ENCODE measurements at regions not wholly inside any gene's neighbourhood (a gene's known extent, or its start where the extent isn't known, plus 50 kb on each side); places are given as distances from the start of the nearest gene placed in this dataset.

DNA sequence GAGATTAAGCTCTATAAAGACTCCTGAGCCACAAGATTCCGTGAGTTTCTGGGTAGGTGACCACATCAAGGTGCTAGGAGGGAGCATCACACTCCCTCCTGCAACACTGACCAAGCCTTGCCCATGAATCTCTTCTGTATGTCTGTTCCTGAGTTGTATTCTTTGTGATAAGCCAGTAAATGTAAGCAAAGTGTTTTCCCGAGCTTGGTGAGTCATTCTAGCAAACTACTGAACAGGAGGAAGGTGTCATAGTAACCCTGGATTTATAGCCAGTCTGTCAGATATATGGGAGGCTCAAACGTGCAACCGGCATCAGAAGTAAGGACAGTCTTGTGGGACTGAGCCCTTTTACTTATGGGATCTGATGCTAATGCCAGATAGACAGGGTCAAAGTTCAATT is 346.1 kb upstream of the KYNU start:
- Histone ChIP-seq H3K4me3 (no peak overlapping the region), H3K4me1 (replicated peaks in 1 of 2) (no peaks in the 10 kb centered on the region), H3K27ac (no peak overlapping the region), H3K36me3 (replicated peaks in 1 of 2) (no peaks in the 10 kb centered on the region), H3K27me3 (no peaks in the 10 kb centered on the region), H3K9me3 (replicated peaks in 1 of 3) (no peaks in the 10 kb centered on the region)
- TF ChIP-seq, protein P1, sequence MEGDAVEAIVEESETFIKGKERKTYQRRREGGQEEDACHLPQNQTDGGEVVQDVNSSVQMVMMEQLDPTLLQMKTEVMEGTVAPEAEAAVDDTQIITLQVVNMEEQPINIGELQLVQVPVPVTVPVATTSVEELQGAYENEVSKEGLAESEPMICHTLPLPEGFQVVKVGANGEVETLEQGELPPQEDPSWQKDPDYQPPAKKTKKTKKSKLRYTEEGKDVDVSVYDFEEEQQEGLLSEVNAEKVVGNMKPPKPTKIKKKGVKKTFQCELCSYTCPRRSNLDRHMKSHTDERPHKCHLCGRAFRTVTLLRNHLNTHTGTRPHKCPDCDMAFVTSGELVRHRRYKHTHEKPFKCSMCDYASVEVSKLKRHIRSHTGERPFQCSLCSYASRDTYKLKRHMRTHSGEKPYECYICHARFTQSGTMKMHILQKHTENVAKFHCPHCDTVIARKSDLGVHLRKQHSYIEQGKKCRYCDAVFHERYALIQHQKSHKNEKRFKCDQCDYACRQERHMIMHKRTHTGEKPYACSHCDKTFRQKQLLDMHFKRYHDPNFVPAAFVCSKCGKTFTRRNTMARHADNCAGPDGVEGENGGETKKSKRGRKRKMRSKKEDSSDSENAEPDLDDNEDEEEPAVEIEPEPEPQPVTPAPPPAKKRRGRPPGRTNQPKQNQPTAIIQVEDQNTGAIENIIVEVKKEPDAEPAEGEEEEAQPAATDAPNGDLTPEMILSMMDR (IDR thresholded peaks at IDR 0.05): no peak
- no peak for TF ChIP-seq POLR2A (IDR thresholded peaks at IDR 0.05)
- intact Hi-C loops (cut with DNase I): no loop called here
- no peak for DNase-seq
- WGBS, 4 donors: 27 to 35% (median 28%) methylated on average over 4 of the region's 4 CpGs

DNA sequence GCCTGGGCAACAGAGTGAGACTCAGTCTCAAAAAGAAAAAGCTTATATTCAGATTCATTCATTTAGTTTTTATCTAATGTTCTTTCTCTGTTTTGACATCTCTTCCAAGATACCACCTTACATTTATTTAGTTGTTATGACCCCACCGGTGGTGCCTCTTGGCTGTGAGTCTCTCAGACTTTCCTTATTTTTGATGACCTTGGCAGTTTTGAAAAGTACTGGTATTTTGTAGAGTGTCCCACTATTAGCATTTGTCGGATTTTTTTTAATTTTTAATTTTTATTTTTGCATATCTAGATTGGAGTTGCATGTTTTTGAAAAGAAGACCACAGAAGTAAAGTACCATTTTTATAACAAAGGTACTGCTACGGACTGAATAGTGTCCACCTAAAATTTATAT is 351.7 kb upstream of the KYNU start:
- intact Hi-C loops (cut with DNase I): no loop called here
- Histone ChIP-seq H3K27me3 (no peaks in the 10 kb centered on the region), H3K4me1 (replicated peaks in 1 of 2) (no peaks in the 10 kb centered on the region), H3K4me3 (no peak overlapping the region), H3K27ac (no peak overlapping the region), H3K36me3 (replicated peaks in 1 of 2) (no peaks in the 10 kb centered on the region), H3K9me3 (replicated peaks in 1 of 3) (no peaks in the 10 kb centered on the region)
- DNase-seq: no peak
- 70 to 93% (median 91%) methylated on average over 3 of the region's 3 CpGs for WGBS, 4 donors
- TF ChIP-seq, protein P1 (IDR thresholded peaks at IDR 0.05): no peak
- no peak for TF ChIP-seq POLR2A (IDR thresholded peaks at IDR 0.05)

GRCh38 chr2:142521492-142521891 is 356.0 kb upstream of the KYNU start:
- Histone ChIP-seq H3K27me3 (no peaks in the 10 kb centered on the region), H3K4me1 (replicated peaks in 1 of 2) (no peaks in the 10 kb centered on the region), H3K4me3 (no peak overlapping the region), H3K36me3 (replicated peaks in 1 of 2) (no peaks in the 10 kb centered on the region), H3K27ac (no peak overlapping the region), H3K9me3 (replicated peaks in 1 of 3) (no peaks in the 10 kb centered on the region)
- TF ChIP-seq, protein P1 (IDR thresholded peaks at IDR 0.05): no peak
- no peak for TF ChIP-seq POLR2A (IDR thresholded peaks at IDR 0.05)
- 65 to 80% (median 73%) methylated on average over 3 of the region's 3 CpGs for WGBS, 4 donors
- DNase-seq: no peak
- intact Hi-C loops (cut with DNase I): no loop called here

DNA sequence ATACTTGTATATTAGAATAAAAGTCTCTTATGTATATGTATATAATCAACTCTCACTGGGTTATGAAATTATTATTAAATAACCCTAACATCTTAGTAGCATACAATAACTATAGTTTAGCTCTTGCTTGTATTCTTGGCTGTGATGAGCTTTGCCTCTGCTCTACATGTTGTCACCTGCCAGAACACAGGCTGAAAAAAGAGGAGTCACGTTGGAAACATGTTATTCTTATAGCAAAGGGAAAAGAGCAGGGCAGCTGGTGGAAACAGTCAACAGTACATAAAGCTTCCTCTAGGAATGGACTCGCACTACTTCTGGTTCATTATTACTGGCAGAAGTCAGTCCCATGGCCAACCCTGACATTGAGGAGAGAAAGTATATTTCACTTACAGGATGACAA is 362.0 kb upstream of the KYNU start:
- intact Hi-C loops (cut with DNase I): no loop called here

More for the DNA sequence above, 362.0 kb upstream of the KYNU start:
- no peaks in the 10 kb centered on the region for H3K36me3 ChIP-seq (replicated peaks in 1 of 2)
- TF ChIP-seq, protein P1 (IDR thresholded peaks at IDR 0.05): no peak
- no peak for TF ChIP-seq POLR2A (IDR thresholded peaks at IDR 0.05)
- H3K27ac ChIP-seq: no peak overlapping the region
- no peak for DNase-seq
- H3K4me1 ChIP-seq (replicated peaks in 1 of 2): no peaks in the 10 kb centered on the region
- no peaks in the 10 kb centered on the region for H3K9me3 ChIP-seq (replicated peaks in 1 of 3)
- 61 to 76% (median 67%) methylated on average over 2 of the region's 2 CpGs for WGBS, 4 donors
- no peak overlapping the region for H3K4me3 ChIP-seq
- no peaks in the 10 kb centered on the region for H3K27me3 ChIP-seq

All from adrenal gland (tissue), 9 donors.